K562 (cell line): ENCODE measurements at regions not wholly inside any gene's neighbourhood (a gene's known extent, or its start where the extent isn't known, plus 50 kb on each side); places are given as distances from the start of the nearest gene placed in this dataset.

Source experiments
- ATAC-seq: fragments of 200-7000 bp; cut with Tn5 transposase; 3 replicates; pipeline ENCODE4 v1.9.1; 2020; ENCODE audit warnings: moderate library complexity
- BruUV-seq: library from RNA; stranded (reverse); fragments of 400-500 nt; replicated peaks from 2 replicates; lab custom pipeline; 2021; lab: Mats Ljungman, UMichigan
- CTCF ChIA-PET: fragments of 300-600 bp; formaldehyde crosslinking; extraction: SDS; loops from one replicate; lab custom pipeline; 2021; ENCODE audit warnings: low intra/inter-chr PET ratio; lab: Yijun Ruan, JAX
- POLR2A ChIA-PET: fragments of 300-600, 350-650 bp; sonication (Branson Sonifier 250); formaldehyde crosslinking; extraction: SDS; loops from one replicate; lab custom pipeline; 2021; ENCODE audit warnings: antibody characterized with exemption, inconsistent platforms; lab: Yijun Ruan, JAX
- DNase-seq, 4 experiments: peaks; one replicate each; pipeline versions ENCODE4 v3.0.0 to v3.0.0-alpha.2; 2011 to 2018; ENCODE audit warnings: low spot score in 3 of 4, mixed read lengths in 3 of 4; ENCODE audit errors: extremely low read depth in 1 of 4
- FAIRE-seq: peaks from 2 replicates; lab custom pipeline; 2011; peaks lifted over from hg19 to GRCh38; lab: Jason Lieb, UNC
- H2AFZ ChIP-seq: 2 replicates; pipeline ENCODE4 v1.6.0; 2011; ENCODE audit warnings: low read depth, low read length, control low read depth, inconsistent platforms
- H3K27ac ChIP-seq: fragments of 200-600 bp; 3 replicates; pipeline ENCODE4 v1.8.0; 2011; ENCODE audit warnings: low read depth, mild to moderate bottlenecking, control low read depth, inconsistent platforms, low read length, moderate library complexity, mixed read lengths; ENCODE audit errors: extremely low read depth
- H3K27me3 ChIP-seq, 2 experiments: fragments of 300-600 bp in 1 of 2; 2 replicates in 1 of 2; 3 replicates in 1 of 2; pipeline versions ENCODE4 v1.6.0 to v1.8.0; 2011; ENCODE audit warnings: inconsistent platforms in 2 of 2, low read length in 2 of 2, mild to moderate bottlenecking in 1 of 2, mixed read lengths in 1 of 2, moderate library complexity in 1 of 2; ENCODE audit not compliant: control insufficient read depth in 2 of 2, insufficient read depth in 2 of 2
- H3K36me3 ChIP-seq: fragments of 300-600 bp; 3 replicates; pipeline ENCODE4 v1.8.0; 2011; ENCODE audit warnings: mild to moderate bottlenecking, low read length, inconsistent platforms; ENCODE audit not compliant: control insufficient read depth, insufficient read depth
- H3K4me1 ChIP-seq, 2 experiments: fragments of 200-600 bp in 1 of 2; replicated peaks in 1 of 2; 2 replicates in 1 of 2; 3 replicates in 1 of 2; pipeline versions ENCODE4 v1.5.1 to v1.8.0; 2011; ENCODE audit warnings: inconsistent platforms in 2 of 2, low read length in 2 of 2, mild to moderate bottlenecking in 1 of 2, mixed read lengths in 1 of 2, moderate library complexity in 1 of 2; ENCODE audit not compliant: control insufficient read depth in 2 of 2, insufficient read depth in 2 of 2
- H3K4me2 ChIP-seq: 2 replicates; pipeline ENCODE4 v1.6.1; 2011; ENCODE audit warnings: low read length, control low read depth, inconsistent platforms, mixed read lengths; ENCODE audit not compliant: insufficient read depth
- H3K4me3 ChIP-seq: fragments of 200-600 bp; sonication (generic), shearing (Covaris generic); 2 replicates; pipeline ENCODE4 v1.5.1; 2016; ENCODE audit warnings: control low read depth, inconsistent platforms
- H3K79me2 ChIP-seq: fragments of 200-600 bp; 3 replicates; pipeline ENCODE4 v1.8.0; 2011; ENCODE audit warnings: low read length, inconsistent platforms; ENCODE audit not compliant: control insufficient read depth, insufficient read depth
- H3K9ac ChIP-seq, 2 experiments: 2 replicates each; pipeline versions ENCODE4 v1.6.0 to v1.6.1; 2011; ENCODE audit warnings: low read depth in 2 of 2, low read length in 2 of 2, control low read depth in 1 of 2, inconsistent platforms in 1 of 2, mild to moderate bottlenecking in 1 of 2, mixed read lengths in 1 of 2; ENCODE audit not compliant: insufficient read depth in 1 of 2
- H3K9me1 ChIP-seq: one replicate; pipeline ENCODE4 v1.6.0; 2011; ENCODE audit warnings: inconsistent platforms, mild to moderate bottlenecking, low read length, moderate library complexity; ENCODE audit not compliant: control insufficient read depth, insufficient read depth
- H3K9me3 ChIP-seq: replicated peaks from 2 replicates; pipeline ENCODE4 v1.5.1; 2011; ENCODE audit warnings: low read depth, low read length, inconsistent platforms; ENCODE audit not compliant: control insufficient read depth, insufficient read depth
- H4K20me1 ChIP-seq: replicated peaks from 2 replicates; pipeline ENCODE4 v1.6.1; 2011; ENCODE audit warnings: low read length, inconsistent platforms, mixed read lengths; ENCODE audit not compliant: control insufficient read depth, insufficient read depth
- FOXM1 ChIP-seq, 2 experiments: fragments of 450-650 bp in 1 of 2; sonication (generic) in 1 of 2; formaldehyde crosslinking in 1 of 2; IDR thresholded peaks; 2 replicates each; pipeline versions ENCODE4 v1.6.1 to v1.9.0; 2017 to 2022; ENCODE audit warnings: low read depth in 2 of 2, mild to moderate bottlenecking in 2 of 2, missing genetic modification reagents in 1 of 2, moderate library complexity in 1 of 2
- NCOA1 ChIP-seq: fragments of 450-650 bp; IDR thresholded peaks from 2 replicates; pipeline ENCODE4 v1.6.1; 2016; ENCODE audit warnings: low read depth
- RBM17 ChIP-seq: fragments of 200-400 bp; formaldehyde crosslinking; IDR thresholded peaks from 2 replicates; pipeline ENCODE4 v1.6.1; 2017; ENCODE audit warnings: low read depth, mild to moderate bottlenecking, low read length, borderline replicate concordance
- SMARCA5 ChIP-seq: fragments of 450-650 bp; IDR thresholded peaks from 2 replicates; pipeline ENCODE4 v1.6.1; 2016
- SMARCB1 ChIP-seq: IDR thresholded peaks from 2 replicates; pipeline ENCODE4 v1.6.1; 2011; ENCODE audit warnings: improper control_type of control experiment, low read depth; ENCODE audit not compliant: insufficient read length
- TRIM28 ChIP-seq: fragments of 450-650 bp; IDR thresholded peaks from 2 replicates; pipeline ENCODE4 v1.6.1; 2017
- ZNF324 ChIP-seq: fragments of 250-450 bp; sonication (Bioruptor Pico); IDR thresholded peaks from 2 replicates; pipeline ENCODE4 v1.4.0; 2020; ENCODE audit warnings: mild to moderate bottlenecking
- ZNF75A ChIP-seq: fragments of 450-650 bp; formaldehyde crosslinking; IDR thresholded peaks from 2 replicates; pipeline ENCODE4 v1.4.0; 2020; ENCODE audit warnings: mild to moderate bottlenecking
- WGBS: fragments of 100-300 bp; shearing (Covaris generic); methylation state at CpG from one replicate; pipeline ENCODE4 v1.1.6; 2016; ENCODE audit warnings: low coverage, mixed read lengths; ENCODE audit not compliant: insufficient coverage; ENCODE audit errors: missing lambda C conversion rate; 5-methylcytosine and 5-hydroxymethylcytosine counted together
- in situ Hi-C: fragments of 300-500 bp; cut with MboI; formaldehyde crosslinking; loops from 4 replicates; pipeline ENCODE4 v1.15.0; 2018; ENCODE audit warnings: inconsistent platforms, mixed read lengths
- intact Hi-C: fragments of 100-400 bp; cut with micrococcal nuclease; formaldehyde crosslinking; loops from 2 replicates; pipeline ENCODE4 v1.14.2; 2022
- TF ChIP-seq, protein P1 (sequence below), 2 experiments: fragments of 450-650 bp; IDR thresholded peaks; 2 replicates each; pipeline ENCODE4 v1.6.1; 2018; ENCODE audit warnings: mild to moderate bottlenecking in 2 of 2, low read depth in 1 of 2; ENCODE audit not compliant: partially characterized antibody in 2 of 2
- TF ChIP-seq, protein P2 (sequence below), 2 experiments: fragments of 250-450 bp in 1 of 2; fragments of 450-650 bp in 1 of 2; sonication (Bioruptor Pico) in 1 of 2; IDR thresholded peaks; 2 replicates each; pipeline versions ENCODE4 v1.6.1 to v1.8.0; 2016 to 2021; ENCODE audit warnings: mild to moderate bottlenecking in 2 of 2, moderate library complexity in 2 of 2, missing compliant biosample characterization in 1 of 2, missing genetic modification characterization in 1 of 2

- WGBS: under 1% methylated on average over 9 of the region's 9 CpGs
- Histone ChIP-seq H3K27me3 (peaks cover 41 to 77% of the 10 kb centered on the region in 2 experiments), H3K9ac (peak overlapping the region in 1 of 2 experiments; percentile 16; a peak in 2 of 4 replicates), H3K9me1 (no peaks in the 10 kb centered on the region), H3K4me2 (no peak overlapping the region), H3K9me3 (no peaks in the 10 kb centered on the region), H2AFZ (no peak overlapping the region), H3K36me3 (no peaks in the 10 kb centered on the region), H3K4me1 (peaks cover 8 to 13% of the 10 kb centered on the region in 2 experiments; a peak in 4 of 5 replicates), H3K27ac (no peak overlapping the region), H4K20me1 (peaks cover 22% of the 10 kb centered on the region), H3K4me3 (no peak overlapping the region), H3K79me2 (no peaks in the 10 kb centered on the region)
- ChIA-PET CTCF (no interaction called here), POLR2A (interaction anchor here (0.7 to 1.1 kb wide), 3 partner anchors 14 to 42 kb away, joined by 3 to 5 read pairs (median 4); no protein-coding TSS in a partner anchor)
- TF ChIP-seq, protein P1, sequence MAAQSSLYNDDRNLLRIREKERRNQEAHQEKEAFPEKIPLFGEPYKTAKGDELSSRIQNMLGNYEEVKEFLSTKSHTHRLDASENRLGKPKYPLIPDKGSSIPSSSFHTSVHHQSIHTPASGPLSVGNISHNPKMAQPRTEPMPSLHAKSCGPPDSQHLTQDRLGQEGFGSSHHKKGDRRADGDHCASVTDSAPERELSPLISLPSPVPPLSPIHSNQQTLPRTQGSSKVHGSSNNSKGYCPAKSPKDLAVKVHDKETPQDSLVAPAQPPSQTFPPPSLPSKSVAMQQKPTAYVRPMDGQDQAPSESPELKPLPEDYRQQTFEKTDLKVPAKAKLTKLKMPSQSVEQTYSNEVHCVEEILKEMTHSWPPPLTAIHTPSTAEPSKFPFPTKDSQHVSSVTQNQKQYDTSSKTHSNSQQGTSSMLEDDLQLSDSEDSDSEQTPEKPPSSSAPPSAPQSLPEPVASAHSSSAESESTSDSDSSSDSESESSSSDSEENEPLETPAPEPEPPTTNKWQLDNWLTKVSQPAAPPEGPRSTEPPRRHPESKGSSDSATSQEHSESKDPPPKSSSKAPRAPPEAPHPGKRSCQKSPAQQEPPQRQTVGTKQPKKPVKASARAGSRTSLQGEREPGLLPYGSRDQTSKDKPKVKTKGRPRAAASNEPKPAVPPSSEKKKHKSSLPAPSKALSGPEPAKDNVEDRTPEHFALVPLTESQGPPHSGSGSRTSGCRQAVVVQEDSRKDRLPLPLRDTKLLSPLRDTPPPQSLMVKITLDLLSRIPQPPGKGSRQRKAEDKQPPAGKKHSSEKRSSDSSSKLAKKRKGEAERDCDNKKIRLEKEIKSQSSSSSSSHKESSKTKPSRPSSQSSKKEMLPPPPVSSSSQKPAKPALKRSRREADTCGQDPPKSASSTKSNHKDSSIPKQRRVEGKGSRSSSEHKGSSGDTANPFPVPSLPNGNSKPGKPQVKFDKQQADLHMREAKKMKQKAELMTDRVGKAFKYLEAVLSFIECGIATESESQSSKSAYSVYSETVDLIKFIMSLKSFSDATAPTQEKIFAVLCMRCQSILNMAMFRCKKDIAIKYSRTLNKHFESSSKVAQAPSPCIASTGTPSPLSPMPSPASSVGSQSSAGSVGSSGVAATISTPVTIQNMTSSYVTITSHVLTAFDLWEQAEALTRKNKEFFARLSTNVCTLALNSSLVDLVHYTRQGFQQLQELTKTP (IDR thresholded peaks at IDR 0.05; ENCODE audit: low read depth in 1 of 2, partially characterized antibody in 2 of 2): no peak
- no peak for TF ChIP-seq FOXM1 (IDR thresholded peaks at IDR 0.05; ENCODE audit: low read depth)
- no peak for TF ChIP-seq FOXM1 (CRISPR knock-in tag; IDR thresholded peaks at IDR 0.05; ENCODE audit: low read depth)
- TF ChIP-seq SMARCB1: no peak
- TF ChIP-seq ZNF75A (CRISPR knock-in tag): no peak
- no peak for TF ChIP-seq SMARCA5
- no peak for TF ChIP-seq NCOA1
- TF ChIP-seq ZNF324 (CRISPR knock-in tag): no peak
- TF ChIP-seq TRIM28: no peak
- TF ChIP-seq, protein P2, sequence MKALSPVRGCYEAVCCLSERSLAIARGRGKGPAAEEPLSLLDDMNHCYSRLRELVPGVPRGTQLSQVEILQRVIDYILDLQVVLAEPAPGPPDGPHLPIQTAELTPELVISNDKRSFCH (CRISPR knock-in tag; IDR thresholded peaks at IDR 0.05): no peak
- TF ChIP-seq, protein P2 (tag; IDR thresholded peaks at IDR 0.05): no peak
- no peak for TF ChIP-seq RBM17
- ATAC-seq (no peak), DNase-seq (no peak), FAIRE-seq (no peak)
- intact Hi-C loops: no loop called here
- no TSS peak for BruUV-seq
- in situ Hi-C loops: no loop called here
These were observed 83.3 kb upstream of the DISP3 start for GRCh38 chr1:11395616-11396015.
